ENCODE measurements at regions not wholly inside any gene's neighbourhood (a gene's known extent, or its start where the extent isn't known, plus 50 kb on each side); places are given as distances from the start of the nearest gene placed in this dataset.

DNA sequence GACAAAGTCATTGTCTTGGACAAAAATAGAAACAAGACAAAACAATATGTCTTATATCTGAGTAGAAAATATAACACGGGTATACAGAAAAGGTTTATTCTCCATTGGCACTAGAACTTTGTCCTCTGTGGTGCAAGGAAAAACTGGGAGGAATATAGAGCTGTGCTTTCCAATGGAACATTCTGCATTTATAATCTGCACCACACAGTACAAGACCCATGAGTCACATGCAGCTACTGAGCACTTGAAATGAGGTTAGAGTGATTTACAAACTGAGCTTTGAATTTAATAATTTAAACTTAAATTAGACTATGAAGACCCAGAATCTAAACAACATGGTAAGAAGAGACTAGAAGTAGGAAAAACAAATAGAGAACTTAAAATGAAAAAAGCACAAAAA, 86.1 kb downstream of the RAP2A start:
- H3K79me2 ChIP-seq (ENCODE audit: control insufficient read depth, insufficient read depth, low read length) = no peaks in the 10 kb centered on the region
- H4K5ac ChIP-seq (ENCODE audit: low read length) = no peak overlapping the region
- H3K36me3 ChIP-seq (ENCODE audit: control insufficient read depth, insufficient read depth, low read length) = no peaks in the 10 kb centered on the region
- no peak overlapping the region for H3K56ac ChIP-seq (ENCODE audit: low read length)
- no peak overlapping the region for H3K9ac ChIP-seq (ENCODE audit: low read length)
- no peak overlapping the region for H3K23ac ChIP-seq (ENCODE audit: low read length)
- no peak overlapping the region for H2AK5ac ChIP-seq (ENCODE audit: low read length)
- H3K4ac ChIP-seq (ENCODE audit: low read depth, low read length) = no peak overlapping the region
- no peak overlapping the region for H3K18ac ChIP-seq (ENCODE audit: low read length)
- no peaks in the 10 kb centered on the region for H3K4me1 ChIP-seq (ENCODE audit: control insufficient read depth, low read depth, low read length)
- no peak overlapping the region for H4K8ac ChIP-seq (ENCODE audit: low read depth, low read length)
- H3K27ac ChIP-seq (ENCODE audit: low read depth, low read length) = no peak overlapping the region
- H3K4me2 ChIP-seq (ENCODE audit: low read length) = no peak overlapping the region
- DNase-seq = no peak
- no peak overlapping the region for H2BK5ac ChIP-seq (ENCODE audit: low read length)
- H3K4me3 ChIP-seq (ENCODE audit: low read length) = no peak overlapping the region
- H3K27me3 ChIP-seq (ENCODE audit: insufficient read depth, low read length, poor library complexity) = no peaks in the 10 kb centered on the region
- H2BK120ac ChIP-seq (ENCODE audit: low read depth, low read length) = no peak overlapping the region
- no peaks in the 10 kb centered on the region for H3K79me1 ChIP-seq (ENCODE audit: low read length)
- WGBS (ENCODE audit: extremely low coverage, insufficient coverage, low lambda C conversion rate) = no CpG with 5 or more reads among the region's 1 CpG
- no peak overlapping the region for H2BK15ac ChIP-seq (replicated peaks; ENCODE audit: low read depth)

DNA sequence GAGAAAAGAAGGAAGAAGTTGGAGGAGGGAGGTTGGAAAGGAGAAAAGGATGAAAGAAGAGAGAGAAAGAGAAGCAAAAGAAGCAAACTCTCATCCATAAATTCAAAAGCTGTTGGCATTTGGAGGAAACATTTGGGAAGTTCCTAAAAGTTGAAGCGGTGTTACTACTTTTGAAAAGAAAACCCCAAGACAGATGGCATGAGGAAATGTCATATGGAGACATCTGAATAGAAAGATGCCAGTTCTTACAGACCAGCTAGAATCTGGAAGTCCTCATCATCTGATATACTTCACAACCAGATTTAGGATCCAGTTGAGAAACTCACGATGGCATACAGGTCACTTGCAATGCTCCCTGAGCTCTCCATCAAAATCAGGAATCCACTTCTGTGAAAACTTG, 86.9 kb downstream of the RAP2A start:
- no peak for DNase-seq
- H2BK120ac ChIP-seq (ENCODE audit: low read depth, low read length) = no peak overlapping the region
- no peak overlapping the region for H4K8ac ChIP-seq (ENCODE audit: low read depth, low read length)
- no peak overlapping the region for H3K27ac ChIP-seq (ENCODE audit: low read depth, low read length)
- H3K23ac ChIP-seq (ENCODE audit: low read length) = no peak overlapping the region
- no peak overlapping the region for H3K56ac ChIP-seq (ENCODE audit: low read length)
- H3K36me3 ChIP-seq (ENCODE audit: control insufficient read depth, insufficient read depth, low read length) = no peaks in the 10 kb centered on the region
- no peak overlapping the region for H3K4me2 ChIP-seq (ENCODE audit: low read length)
- WGBS (ENCODE audit: extremely low coverage, insufficient coverage, low lambda C conversion rate) = no CpG with 5 or more reads among the region's 2 CpGs
- no peak overlapping the region for H3K18ac ChIP-seq (ENCODE audit: low read length)
- no peak overlapping the region for H4K5ac ChIP-seq (ENCODE audit: low read length)
- H3K4me1 ChIP-seq (ENCODE audit: control insufficient read depth, low read depth, low read length) = no peaks in the 10 kb centered on the region
- no peak overlapping the region for H3K4ac ChIP-seq (ENCODE audit: low read depth, low read length)
- H2AK5ac ChIP-seq (ENCODE audit: low read length) = no peak overlapping the region
- H2BK15ac ChIP-seq (replicated peaks; ENCODE audit: low read depth) = no peak overlapping the region
- H3K79me1 ChIP-seq (ENCODE audit: low read length) = no peaks in the 10 kb centered on the region
- H3K9ac ChIP-seq (ENCODE audit: low read length) = no peak overlapping the region
- no peaks in the 10 kb centered on the region for H3K27me3 ChIP-seq (ENCODE audit: insufficient read depth, low read length, poor library complexity)
- H3K79me2 ChIP-seq (ENCODE audit: control insufficient read depth, insufficient read depth, low read length) = no peaks in the 10 kb centered on the region
- no peak overlapping the region for H2BK5ac ChIP-seq (ENCODE audit: low read length)
- H3K4me3 ChIP-seq (ENCODE audit: low read length) = no peak overlapping the region

DNA sequence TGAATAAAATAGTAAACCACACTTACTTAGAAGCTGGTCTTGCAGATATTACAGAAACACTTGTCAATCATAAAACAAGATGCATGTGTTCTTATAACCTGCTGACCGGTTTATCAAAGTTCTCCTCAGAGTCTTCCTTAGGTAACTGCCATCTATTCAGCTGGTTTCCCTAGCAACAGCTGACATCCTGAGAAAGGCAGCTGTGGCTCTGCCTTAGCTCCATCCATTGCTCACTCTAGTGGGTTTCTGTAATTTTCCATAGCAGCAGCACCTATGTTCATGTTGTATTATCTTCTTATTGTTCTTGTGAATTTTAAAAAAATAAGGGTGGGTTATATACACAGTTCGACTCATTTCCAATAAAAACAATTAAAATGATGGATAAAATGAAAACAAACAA, 87.8 kb downstream of the RAP2A start:
- Histone ChIP-seq H2BK5ac (ENCODE audit: low read length) (no peak overlapping the region), H3K27ac (ENCODE audit: low read depth, low read length) (no peak overlapping the region), H3K4me3 (ENCODE audit: low read length) (no peak overlapping the region), H3K79me1 (ENCODE audit: low read length) (no peaks in the 10 kb centered on the region), H2BK15ac (replicated peaks; ENCODE audit: low read depth) (no peak overlapping the region), H3K27me3 (ENCODE audit: insufficient read depth, low read length, poor library complexity) (no peaks in the 10 kb centered on the region), H3K4ac (ENCODE audit: low read depth, low read length) (no peak overlapping the region), H2AK5ac (ENCODE audit: low read length) (no peak overlapping the region), H3K23ac (ENCODE audit: low read length) (no peak overlapping the region), H3K4me2 (ENCODE audit: low read length) (no peak overlapping the region), H3K56ac (ENCODE audit: low read length) (no peak overlapping the region), H3K4me1 (ENCODE audit: control insufficient read depth, low read depth, low read length) (no peaks in the 10 kb centered on the region), H2BK120ac (ENCODE audit: low read depth, low read length) (no peak overlapping the region), H4K8ac (ENCODE audit: low read depth, low read length) (no peak overlapping the region), H3K36me3 (ENCODE audit: control insufficient read depth, insufficient read depth, low read length) (no peaks in the 10 kb centered on the region), H4K5ac (ENCODE audit: low read length) (no peak overlapping the region), H3K79me2 (ENCODE audit: control insufficient read depth, insufficient read depth, low read length) (no peaks in the 10 kb centered on the region), H3K9ac (ENCODE audit: low read length) (no peak overlapping the region), H3K18ac (ENCODE audit: low read length) (no peak overlapping the region)
- no CpG with 5 or more reads among the region's 2 CpGs for WGBS (ENCODE audit: extremely low coverage, insufficient coverage, low lambda C conversion rate)
- DNase-seq = no peak

DNA sequence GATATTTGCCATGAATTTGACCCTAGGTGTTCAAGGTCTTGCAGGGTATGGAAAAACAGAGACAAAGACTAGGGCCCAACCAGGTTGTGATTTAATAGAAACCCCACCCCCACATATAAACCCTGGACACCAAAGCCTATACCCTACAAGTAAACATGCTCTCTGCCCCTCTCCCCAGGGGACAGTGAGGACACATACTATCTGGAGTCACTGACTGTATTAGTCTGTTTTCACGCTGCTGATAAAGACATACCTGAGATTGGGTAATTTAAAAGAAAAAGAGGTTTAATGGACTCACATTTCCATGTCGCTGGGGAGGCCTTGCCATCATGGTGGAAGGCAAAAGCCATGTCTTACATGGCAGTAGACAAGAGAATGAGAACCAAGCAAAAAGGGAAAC, 88.3 kb downstream of the RAP2A start:
- no peak overlapping the region for H3K23ac ChIP-seq (ENCODE audit: low read length)
- no peaks in the 10 kb centered on the region for H3K79me2 ChIP-seq (ENCODE audit: control insufficient read depth, insufficient read depth, low read length)
- no peak overlapping the region for H2BK5ac ChIP-seq (ENCODE audit: low read length)
- no peak overlapping the region for H4K8ac ChIP-seq (ENCODE audit: low read depth, low read length)
- no peak overlapping the region for H2AK5ac ChIP-seq (ENCODE audit: low read length)
- H3K27me3 ChIP-seq (ENCODE audit: insufficient read depth, low read length, poor library complexity) = no peaks in the 10 kb centered on the region
- DNase-seq = no peak
- H3K4ac ChIP-seq (ENCODE audit: low read depth, low read length) = no peak overlapping the region
- H3K4me3 ChIP-seq (ENCODE audit: low read length) = no peak overlapping the region
- H3K27ac ChIP-seq (ENCODE audit: low read depth, low read length) = no peak overlapping the region
- H3K36me3 ChIP-seq (ENCODE audit: control insufficient read depth, insufficient read depth, low read length) = no peaks in the 10 kb centered on the region
- H2BK15ac ChIP-seq (replicated peaks; ENCODE audit: low read depth) = no peak overlapping the region
- H3K79me1 ChIP-seq (ENCODE audit: low read length) = no peaks in the 10 kb centered on the region
- H4K5ac ChIP-seq (ENCODE audit: low read length) = no peak overlapping the region
- WGBS (ENCODE audit: extremely low coverage, insufficient coverage, low lambda C conversion rate) = no CpG with 5 or more reads among the region's 2 CpGs
- H3K56ac ChIP-seq (ENCODE audit: low read length) = no peak overlapping the region
- no peak overlapping the region for H3K18ac ChIP-seq (ENCODE audit: low read length)
- H3K9ac ChIP-seq (ENCODE audit: low read length) = no peak overlapping the region
- H2BK120ac ChIP-seq (ENCODE audit: low read depth, low read length) = no peak overlapping the region
- no peaks in the 10 kb centered on the region for H3K4me1 ChIP-seq (ENCODE audit: control insufficient read depth, low read depth, low read length)
- no peak overlapping the region for H3K4me2 ChIP-seq (ENCODE audit: low read length)

DNA sequence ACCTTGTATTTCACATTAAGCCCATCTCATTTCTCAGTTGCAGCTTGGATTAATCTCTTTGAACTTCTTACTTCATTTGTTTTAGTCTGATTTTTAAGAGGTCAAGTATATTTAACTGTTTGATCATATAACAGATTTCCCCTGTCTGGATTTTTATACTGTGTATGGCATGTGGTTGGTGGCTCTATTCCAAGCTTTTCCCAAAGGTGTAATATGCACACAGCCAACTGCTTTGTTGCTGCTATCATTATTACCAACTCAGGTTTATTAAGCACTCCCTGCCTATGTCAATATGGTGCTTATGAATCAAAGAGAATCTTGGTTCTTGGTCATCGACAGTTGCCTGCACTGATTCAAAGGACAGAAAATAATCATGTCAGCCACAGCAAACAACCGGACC, 92.6 kb downstream of the RAP2A start:
- H3K23ac ChIP-seq (ENCODE audit: low read length) = no peak overlapping the region
- no peak overlapping the region for H3K4me2 ChIP-seq (ENCODE audit: low read length)
- H3K79me1 ChIP-seq (ENCODE audit: low read length) = no peaks in the 10 kb centered on the region
- WGBS (ENCODE audit: extremely low coverage, insufficient coverage, low lambda C conversion rate) = no CpG with 5 or more reads among the region's 2 CpGs
- H3K36me3 ChIP-seq (ENCODE audit: control insufficient read depth, insufficient read depth, low read length) = no peaks in the 10 kb centered on the region
- no peak for DNase-seq
- H3K4me3 ChIP-seq (ENCODE audit: low read length) = no peak overlapping the region
- H4K5ac ChIP-seq (ENCODE audit: low read length) = no peak overlapping the region
- H2BK120ac ChIP-seq (ENCODE audit: low read depth, low read length) = no peak overlapping the region
- H3K27ac ChIP-seq (ENCODE audit: low read depth, low read length) = no peak overlapping the region
- no peak overlapping the region for H3K4ac ChIP-seq (ENCODE audit: low read depth, low read length)
- no peak overlapping the region for H2BK15ac ChIP-seq (replicated peaks; ENCODE audit: low read depth)
- no peak overlapping the region for H2AK5ac ChIP-seq (ENCODE audit: low read length)
- H3K79me2 ChIP-seq (ENCODE audit: control insufficient read depth, insufficient read depth, low read length) = no peaks in the 10 kb centered on the region
- H3K27me3 ChIP-seq (ENCODE audit: insufficient read depth, low read length, poor library complexity) = no peaks in the 10 kb centered on the region
- no peak overlapping the region for H3K18ac ChIP-seq (ENCODE audit: low read length)
- H2BK5ac ChIP-seq (ENCODE audit: low read length) = no peak overlapping the region
- H3K9ac ChIP-seq (ENCODE audit: low read length) = no peak overlapping the region
- no peak overlapping the region for H3K56ac ChIP-seq (ENCODE audit: low read length)
- no peak overlapping the region for H4K8ac ChIP-seq (ENCODE audit: low read depth, low read length)
- no peaks in the 10 kb centered on the region for H3K4me1 ChIP-seq (ENCODE audit: control insufficient read depth, low read depth, low read length)

DNA sequence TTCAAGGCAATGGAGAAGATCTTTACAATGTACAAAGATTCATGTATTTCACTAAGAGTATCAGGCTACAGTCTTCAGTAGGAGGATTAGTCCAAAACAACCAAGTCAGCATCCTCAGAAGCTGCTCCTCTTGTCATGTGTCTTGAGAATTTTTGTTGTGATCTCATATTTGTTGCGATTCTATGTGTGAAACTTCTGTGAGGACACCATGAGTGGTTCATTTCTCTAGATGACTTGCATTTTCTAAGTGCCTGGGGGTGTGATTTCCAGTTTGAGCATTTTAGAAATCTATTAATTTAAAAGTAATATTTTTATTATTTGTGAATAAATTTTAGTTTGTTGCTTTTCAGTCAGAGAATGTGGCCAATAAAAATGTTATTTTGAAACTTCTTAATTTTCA, 94.5 kb downstream of the RAP2A start:
- DNase-seq = no peak
- no CpG with 5 or more reads among the region's 1 CpG for WGBS (ENCODE audit: extremely low coverage, insufficient coverage, low lambda C conversion rate)

More for the DNA sequence above, 94.5 kb downstream of the RAP2A start:
- Histone ChIP-seq H3K27ac (ENCODE audit: low read depth, low read length) (no peak overlapping the region), H4K8ac (ENCODE audit: low read depth, low read length) (no peak overlapping the region), H3K4me1 (ENCODE audit: control insufficient read depth, low read depth, low read length) (no peaks in the 10 kb centered on the region), H3K36me3 (ENCODE audit: control insufficient read depth, insufficient read depth, low read length) (no peaks in the 10 kb centered on the region), H3K4me2 (ENCODE audit: low read length) (no peak overlapping the region), H2BK5ac (ENCODE audit: low read length) (no peak overlapping the region), H3K4ac (ENCODE audit: low read depth, low read length) (no peak overlapping the region), H2BK15ac (replicated peaks; ENCODE audit: low read depth) (no peak overlapping the region), H4K5ac (ENCODE audit: low read length) (no peak overlapping the region), H3K4me3 (ENCODE audit: low read length) (no peak overlapping the region), H3K23ac (ENCODE audit: low read length) (no peak overlapping the region), H3K9ac (ENCODE audit: low read length) (no peak overlapping the region), H3K79me1 (ENCODE audit: low read length) (no peaks in the 10 kb centered on the region), H3K79me2 (ENCODE audit: control insufficient read depth, insufficient read depth, low read length) (no peaks in the 10 kb centered on the region), H2BK120ac (ENCODE audit: low read depth, low read length) (no peak overlapping the region), H3K18ac (ENCODE audit: low read length) (no peak overlapping the region), H2AK5ac (ENCODE audit: low read length) (no peak overlapping the region), H3K27me3 (ENCODE audit: insufficient read depth, low read length, poor library complexity) (no peaks in the 10 kb centered on the region), H3K56ac (ENCODE audit: low read length) (no peak overlapping the region)

All from mesendoderm (in vitro differentiated cells).